ENCODE measurements at regions not wholly inside any gene's neighbourhood (a gene's known extent, or its start where the extent isn't known, plus 50 kb on each side); places are given as distances from the start of the nearest gene placed in this dataset.

DNA sequence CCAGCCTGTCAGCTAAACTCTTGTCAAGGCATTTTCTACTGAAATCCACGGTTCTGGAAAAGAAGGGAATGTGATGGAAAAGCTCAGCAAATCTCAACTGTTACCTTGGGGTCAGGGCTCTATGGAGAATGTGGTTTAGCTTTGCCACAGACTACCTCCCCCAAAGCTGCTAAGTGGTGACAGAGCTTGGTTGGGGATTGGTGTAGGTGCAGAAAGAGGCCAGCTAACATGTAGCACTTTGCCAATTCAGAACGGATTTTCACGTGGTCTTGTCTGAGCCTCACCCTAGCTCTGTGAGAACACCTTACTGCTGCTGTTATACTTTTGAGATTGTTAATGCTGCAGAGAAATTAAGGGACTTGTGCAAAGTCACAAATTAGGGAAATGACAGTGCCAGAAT is 331.1 kb downstream of the RND3 start:
- Histone ChIP-seq H3K27me3 (ENCODE audit: control insufficient read depth, insufficient read depth, low read length) (no peaks in the 10 kb centered on the region), H3K9me3 (ENCODE audit: control insufficient read depth in 2 of 2, low read length in 2 of 2) (no peaks in the 10 kb centered on the region), H3K4me3 (ENCODE audit: low read depth, low read length) (no peak overlapping the region), H3K4me1 (ENCODE audit: control insufficient read depth, insufficient read depth, low read length, poor library complexity, severe bottlenecking) (no peaks in the 10 kb centered on the region), H3K27ac (ENCODE audit: insufficient read depth, low read length, poor library complexity, severe bottlenecking) (no peak overlapping the region), H3K36me3 (ENCODE audit: control insufficient read depth, insufficient read depth, low read length) (no peaks in the 10 kb centered on the region)
- no peak overlapping the region for H3K4me3 Mint-ChIP-seq
- no peak for DNase-seq
- no peaks in the 10 kb centered on the region for H3K4me1 Mint-ChIP-seq
- H3K27me3 Mint-ChIP-seq = no peaks in the 10 kb centered on the region
- H3K36me3 Mint-ChIP-seq = no peaks in the 10 kb centered on the region
- ATAC-seq (ENCODE audit: low read depth in 2 of 2) = no peak
- peaks cover 0 to 4% (median 0%) of the 10 kb centered on the region in 7 donors for H3K9me3 Mint-ChIP-seq
- no peak overlapping the region for H3K27ac Mint-ChIP-seq

DNA sequence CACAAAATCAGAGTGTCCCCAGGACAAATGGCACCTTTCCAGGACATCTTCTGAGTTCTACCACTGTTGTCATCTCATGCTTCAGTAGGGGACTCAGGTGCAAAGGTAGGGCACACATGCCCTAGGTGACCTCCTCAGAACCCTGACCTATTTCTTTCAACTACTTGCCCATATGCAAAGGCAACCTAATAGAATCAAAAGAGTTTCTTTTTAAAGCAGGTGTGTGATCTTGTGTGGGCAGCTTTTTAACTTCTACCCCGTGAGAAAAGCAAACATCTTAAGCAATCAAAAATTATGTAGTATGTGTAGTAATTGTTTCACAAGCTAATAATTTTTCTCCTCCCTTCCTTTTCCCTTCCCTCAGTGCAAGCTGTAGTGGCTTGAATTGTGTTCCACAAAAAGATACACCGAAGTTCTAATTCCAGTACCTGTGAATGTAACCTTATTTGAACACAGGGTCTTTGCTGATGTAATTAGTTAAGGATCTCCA is 333.1 kb downstream of the RND3 start:
- no peaks in the 10 kb centered on the region for H3K27me3 ChIP-seq (ENCODE audit: control insufficient read depth, insufficient read depth, low read length)
- no peak overlapping the region for H3K4me3 ChIP-seq (ENCODE audit: low read depth, low read length)
- Mint-ChIP-seq H3K4me1 (no peaks in the 10 kb centered on the region), H3K4me3 (no peak overlapping the region), H3K27me3 (no peaks in the 10 kb centered on the region), H3K36me3 (no peaks in the 10 kb centered on the region), H3K27ac (no peak overlapping the region), H3K9me3 (peaks cover 0 to 2% (median 0%) of the 10 kb centered on the region in 7 donors)
- no peak for ATAC-seq (ENCODE audit: low read depth in 2 of 2)
- H3K9me3 ChIP-seq (ENCODE audit: control insufficient read depth in 2 of 2, low read length in 2 of 2) = no peaks in the 10 kb centered on the region
- DNase-seq = no peak
- no peaks in the 10 kb centered on the region for H3K36me3 ChIP-seq (ENCODE audit: control insufficient read depth, insufficient read depth, low read length)
- H3K27ac ChIP-seq (ENCODE audit: insufficient read depth, low read length, poor library complexity, severe bottlenecking) = no peak overlapping the region
- no peaks in the 10 kb centered on the region for H3K4me1 ChIP-seq (ENCODE audit: control insufficient read depth, insufficient read depth, low read length, poor library complexity, severe bottlenecking)

DNA sequence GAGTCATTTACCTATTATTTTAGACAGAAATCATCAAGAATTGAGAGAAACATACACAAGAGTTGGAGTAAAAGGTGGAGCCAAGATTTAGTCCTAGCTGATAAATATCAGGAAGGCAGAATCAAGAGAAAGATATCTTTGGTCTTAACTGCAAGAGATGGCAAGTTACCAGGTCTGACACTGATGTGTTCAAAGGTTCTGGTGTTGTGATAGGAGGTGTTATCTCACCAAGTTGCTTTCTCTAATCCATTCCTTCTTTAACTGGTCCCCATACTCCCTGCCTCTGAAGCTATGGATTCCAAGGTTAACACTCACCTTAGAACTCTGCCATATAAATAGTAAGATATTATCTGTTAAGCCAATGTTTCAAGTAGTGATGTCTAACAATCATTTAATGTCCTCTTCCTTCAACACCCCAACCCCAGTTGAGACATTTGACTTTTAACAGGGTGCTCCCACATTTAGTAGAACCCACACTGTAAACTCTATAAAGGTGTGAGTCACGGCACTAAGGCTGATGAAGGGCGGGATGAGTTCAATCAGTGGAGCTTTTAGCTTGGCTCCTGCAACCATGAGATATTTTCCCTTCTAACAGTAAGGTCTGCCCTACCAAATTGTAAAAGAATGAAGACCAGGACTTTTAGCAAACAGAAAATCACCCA is 333.7 kb downstream of the RND3 start:
- Mint-ChIP-seq H3K4me3 (no peak overlapping the region), H3K9me3 (peaks cover 0 to 2% (median 0%) of the 10 kb centered on the region in 7 donors), H3K4me1 (no peaks in the 10 kb centered on the region), H3K27ac (no peak overlapping the region), H3K36me3 (no peaks in the 10 kb centered on the region), H3K27me3 (no peaks in the 10 kb centered on the region)
- H3K9me3 ChIP-seq (ENCODE audit: control insufficient read depth in 2 of 2, low read length in 2 of 2) = no peaks in the 10 kb centered on the region
- H3K4me3 ChIP-seq (ENCODE audit: low read depth, low read length) = no peak overlapping the region
- no peak overlapping the region for H3K27ac ChIP-seq (ENCODE audit: insufficient read depth, low read length, poor library complexity, severe bottlenecking)
- ATAC-seq (ENCODE audit: low read depth in 2 of 2) (no peak), DNase-seq (no peak)
- H3K27me3 ChIP-seq (ENCODE audit: control insufficient read depth, insufficient read depth, low read length) = no peaks in the 10 kb centered on the region
- no peaks in the 10 kb centered on the region for H3K36me3 ChIP-seq (ENCODE audit: control insufficient read depth, insufficient read depth, low read length)
- H3K4me1 ChIP-seq (ENCODE audit: control insufficient read depth, insufficient read depth, low read length, poor library complexity, severe bottlenecking) = no peaks in the 10 kb centered on the region

DNA sequence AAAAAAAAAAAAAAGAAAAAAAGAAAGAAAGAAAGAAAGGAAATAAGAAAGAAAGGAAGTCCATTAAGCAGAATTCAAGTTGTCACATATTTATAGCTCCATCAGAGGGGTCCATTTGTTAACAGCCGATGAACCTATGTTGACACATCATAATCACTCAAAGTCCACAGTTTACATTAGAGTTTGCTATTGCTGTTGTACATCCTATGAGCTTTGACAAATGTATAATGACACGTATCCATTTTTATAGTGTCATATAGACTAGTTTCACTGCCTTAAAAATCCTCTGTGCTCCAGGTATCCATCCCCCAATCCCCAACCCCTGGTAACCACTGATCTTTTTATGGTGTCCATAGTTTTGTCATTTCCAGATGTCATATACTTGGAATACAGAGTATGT is 335.2 kb downstream of the RND3 start:
- Mint-ChIP-seq H3K27ac (no peak overlapping the region), H3K27me3 (no peaks in the 10 kb centered on the region), H3K4me1 (no peaks in the 10 kb centered on the region), H3K4me3 (no peak overlapping the region), H3K36me3 (no peaks in the 10 kb centered on the region), H3K9me3 (peaks cover 0 to 8% (median 2%) of the 10 kb centered on the region in 7 donors)
- H3K27me3 ChIP-seq (ENCODE audit: control insufficient read depth, insufficient read depth, low read length) = no peaks in the 10 kb centered on the region
- no peak overlapping the region for H3K4me3 ChIP-seq (ENCODE audit: low read depth, low read length)
- no peaks in the 10 kb centered on the region for H3K4me1 ChIP-seq (ENCODE audit: control insufficient read depth, insufficient read depth, low read length, poor library complexity, severe bottlenecking)
- DNase-seq (no peak), ATAC-seq (ENCODE audit: low read depth in 2 of 2) (no peak)
- no peaks in the 10 kb centered on the region for H3K36me3 ChIP-seq (ENCODE audit: control insufficient read depth, insufficient read depth, low read length)
- H3K9me3 ChIP-seq (ENCODE audit: control insufficient read depth in 2 of 2, low read length in 2 of 2) = peaks cover 0 to 4% of the 10 kb centered on the region in 2 experiments
- H3K27ac ChIP-seq (ENCODE audit: insufficient read depth, low read length, poor library complexity, severe bottlenecking) = no peak overlapping the region

DNA sequence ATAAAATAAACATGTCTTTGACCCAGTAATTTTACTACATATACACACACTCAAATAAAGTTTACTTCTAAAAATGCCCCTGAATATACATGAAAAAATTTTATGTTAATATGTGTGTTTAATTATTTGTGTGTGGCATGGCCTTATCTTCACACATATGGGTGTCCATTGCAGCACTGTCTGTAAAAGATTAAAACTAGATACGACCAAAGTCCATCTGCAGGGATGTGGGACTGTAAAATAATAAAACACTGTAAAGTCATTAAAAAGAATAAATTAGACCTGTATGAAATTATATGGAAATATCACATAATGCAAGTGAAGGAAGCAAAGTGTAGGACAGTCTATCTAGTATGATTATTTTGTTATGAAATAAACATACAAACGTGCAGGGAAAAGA is 337.3 kb downstream of the RND3 start:
- Mint-ChIP-seq H3K4me3 (no peak overlapping the region), H3K36me3 (no peaks in the 10 kb centered on the region), H3K27ac (no peak overlapping the region), H3K9me3 (peaks cover 0 to 23% (median 3%) of the 10 kb centered on the region in 7 donors), H3K27me3 (no peaks in the 10 kb centered on the region), H3K4me1 (no peaks in the 10 kb centered on the region)
- Histone ChIP-seq H3K27ac (ENCODE audit: insufficient read depth, low read length, poor library complexity, severe bottlenecking) (no peak overlapping the region), H3K9me3 (ENCODE audit: control insufficient read depth in 2 of 2, low read length in 2 of 2) (peaks cover 2 to 17% of the 10 kb centered on the region in 2 experiments), H3K36me3 (ENCODE audit: control insufficient read depth, insufficient read depth, low read length) (no peaks in the 10 kb centered on the region), H3K4me3 (ENCODE audit: low read depth, low read length) (no peak overlapping the region), H3K4me1 (ENCODE audit: control insufficient read depth, insufficient read depth, low read length, poor library complexity, severe bottlenecking) (no peaks in the 10 kb centered on the region), H3K27me3 (ENCODE audit: control insufficient read depth, insufficient read depth, low read length) (no peaks in the 10 kb centered on the region)
- no peak for DNase-seq
- no peak for ATAC-seq (ENCODE audit: low read depth in 2 of 2)

DNA sequence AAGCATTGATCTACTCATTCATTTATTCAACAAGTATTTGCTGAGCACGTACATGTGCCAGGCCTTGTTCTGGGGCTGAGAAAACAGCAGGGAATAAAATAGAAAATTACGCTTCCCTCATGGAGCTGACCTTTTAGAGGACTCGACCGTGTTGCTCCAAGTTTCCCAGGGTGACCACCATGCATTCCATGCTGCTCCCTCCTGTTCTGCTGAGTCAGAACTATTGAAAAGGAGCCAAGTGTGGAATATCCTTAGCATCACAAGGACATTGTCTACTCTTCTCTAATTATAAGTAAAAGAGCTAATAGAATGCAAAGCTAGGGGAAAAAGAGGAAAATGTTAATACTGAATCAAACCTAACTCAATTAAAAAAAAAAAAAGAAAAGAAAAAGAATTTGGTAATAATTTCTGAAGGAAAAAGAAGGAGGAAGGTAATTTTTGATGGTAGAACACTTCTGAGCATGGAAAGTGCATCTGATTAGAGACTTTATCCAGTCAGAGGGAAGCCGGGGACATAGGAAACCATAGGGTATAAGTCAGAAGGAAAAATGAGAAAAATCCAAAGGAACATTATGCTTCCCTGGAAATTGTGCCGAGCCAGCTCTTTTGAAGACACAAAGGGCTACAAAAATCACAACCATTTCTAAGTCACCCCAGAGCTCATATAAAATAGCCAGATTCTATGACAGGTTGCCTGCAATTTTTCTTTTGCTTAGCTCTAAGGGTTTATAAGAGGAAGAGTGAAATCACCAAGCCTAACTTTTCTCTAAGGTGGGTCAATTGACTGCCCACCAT is 339.4 kb downstream of the RND3 start:
- DNase-seq = no peak
- H3K4me1 Mint-ChIP-seq = no peaks in the 10 kb centered on the region
- ATAC-seq (ENCODE audit: low read depth in 2 of 2) = no peak
- Histone ChIP-seq H3K4me1 (ENCODE audit: control insufficient read depth, insufficient read depth, low read length, poor library complexity, severe bottlenecking) (no peaks in the 10 kb centered on the region), H3K9me3 (ENCODE audit: control insufficient read depth in 2 of 2, low read length in 2 of 2) (peaks cover 2 to 17% of the 10 kb centered on the region in 2 experiments), H3K27me3 (ENCODE audit: control insufficient read depth, insufficient read depth, low read length) (no peaks in the 10 kb centered on the region), H3K4me3 (ENCODE audit: low read depth, low read length) (no peak overlapping the region), H3K27ac (ENCODE audit: insufficient read depth, low read length, poor library complexity, severe bottlenecking) (no peak overlapping the region), H3K36me3 (ENCODE audit: control insufficient read depth, insufficient read depth, low read length) (no peaks in the 10 kb centered on the region)
- no peak overlapping the region for H3K4me3 Mint-ChIP-seq
- H3K27me3 Mint-ChIP-seq = no peaks in the 10 kb centered on the region
- H3K36me3 Mint-ChIP-seq = no peaks in the 10 kb centered on the region
- H3K9me3 Mint-ChIP-seq = peaks cover 0 to 23% (median 4%) of the 10 kb centered on the region in 7 donors
- H3K27ac Mint-ChIP-seq = no peak overlapping the region

DNA sequence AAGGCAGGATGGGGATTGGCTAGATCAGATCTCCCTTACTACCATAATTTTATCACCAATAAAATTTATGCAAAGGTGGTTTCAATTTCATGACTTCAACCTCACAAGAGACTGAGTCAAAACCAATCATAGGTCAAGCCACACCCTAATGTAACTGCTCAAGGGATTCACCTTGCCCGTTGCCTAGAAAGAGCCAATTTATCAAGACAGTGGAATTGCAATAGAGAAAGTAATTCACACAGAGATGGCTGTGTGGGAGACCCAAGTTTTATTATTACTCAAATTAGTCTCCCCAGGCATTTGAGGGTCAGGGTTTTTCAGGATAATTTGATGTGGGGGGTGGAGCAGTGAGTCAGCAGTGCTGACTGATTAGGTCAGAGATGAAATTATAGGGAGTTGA is 340.6 kb downstream of the RND3 start:
- Histone ChIP-seq H3K27ac (ENCODE audit: insufficient read depth, low read length, poor library complexity, severe bottlenecking) (no peak overlapping the region), H3K27me3 (ENCODE audit: control insufficient read depth, insufficient read depth, low read length) (no peaks in the 10 kb centered on the region), H3K9me3 (ENCODE audit: control insufficient read depth in 2 of 2, low read length in 2 of 2) (peaks cover 2 to 17% of the 10 kb centered on the region in 2 experiments), H3K4me1 (ENCODE audit: control insufficient read depth, insufficient read depth, low read length, poor library complexity, severe bottlenecking) (no peaks in the 10 kb centered on the region), H3K4me3 (ENCODE audit: low read depth, low read length) (no peak overlapping the region), H3K36me3 (ENCODE audit: control insufficient read depth, insufficient read depth, low read length) (no peaks in the 10 kb centered on the region)
- H3K9me3 Mint-ChIP-seq = peaks cover 0 to 23% (median 4%) of the 10 kb centered on the region in 7 donors
- H3K27me3 Mint-ChIP-seq = no peaks in the 10 kb centered on the region
- H3K4me3 Mint-ChIP-seq = no peak overlapping the region
- no peaks in the 10 kb centered on the region for H3K36me3 Mint-ChIP-seq
- no peak overlapping the region for H3K27ac Mint-ChIP-seq
- DNase-seq (no peak), ATAC-seq (ENCODE audit: low read depth in 2 of 2) (no peak)
- H3K4me1 Mint-ChIP-seq = no peaks in the 10 kb centered on the region
